AG09309 (cell line): ENCODE measurements at regions not wholly inside any gene's neighbourhood (a gene's known extent, or its start where the extent isn't known, plus 50 kb on each side); places are given as distances from the start of the nearest gene placed in this dataset.

ENCODE experiments used
- DNase-seq: peaks from one replicate; pipeline ENCODE4 v3.0.0-alpha.2; 2010; ENCODE audit warnings: low read depth
- H3K4me3 ChIP-seq: 2 replicates; pipeline ENCODE4 v1.5.1; 2011; ENCODE audit warnings: mild to moderate bottlenecking, low read depth, low read length, moderate library complexity; ENCODE audit not compliant: control insufficient read depth
- CTCF ChIP-seq: IDR thresholded peaks from 2 replicates; pipeline ENCODE4 v1.5.1; 2011; ENCODE audit warnings: mild to moderate bottlenecking, low read depth, low read length, inconsistent platforms; ENCODE audit not compliant: insufficient read depth, control insufficient read depth; ENCODE audit errors: missing control alignments

- H3K4me3 ChIP-seq: no peak overlapping the region
- peak; percentile 37 for TF ChIP-seq CTCF
- peak; percentile 16 for DNase-seq
Observed at GRCh38 chr18:41767960-41768359, 187.1 kb upstream of the PIK3C3 start.

DNA sequence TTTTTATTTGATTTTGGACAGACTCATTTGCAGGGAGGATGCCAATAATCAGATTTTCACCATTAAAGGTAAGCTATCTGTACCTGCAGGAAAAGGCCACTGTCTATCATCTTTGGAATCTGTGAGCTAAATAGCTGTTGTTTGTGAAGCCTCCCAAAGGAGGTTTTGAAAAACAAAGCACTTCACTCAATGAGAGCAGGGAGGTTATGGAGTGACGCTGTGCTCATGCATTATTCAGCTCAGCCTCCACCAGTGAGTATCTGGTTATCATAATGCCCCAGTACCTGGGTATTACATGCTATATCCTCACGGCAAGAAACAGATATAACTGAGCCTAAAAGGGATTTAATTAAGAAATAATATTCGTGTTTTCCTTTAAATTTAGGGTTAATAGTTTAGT, 189.6 kb upstream of the PIK3C3 start:
- no peak overlapping the region for H3K4me3 ChIP-seq
- TF ChIP-seq CTCF: no peak
- DNase-seq: no peak

- no peak for DNase-seq
- no peak for TF ChIP-seq CTCF
- H3K4me3 ChIP-seq: no peak overlapping the region
Observed at GRCh38 chr18:41763361-41763760, 191.7 kb upstream of the PIK3C3 start.

DNA sequence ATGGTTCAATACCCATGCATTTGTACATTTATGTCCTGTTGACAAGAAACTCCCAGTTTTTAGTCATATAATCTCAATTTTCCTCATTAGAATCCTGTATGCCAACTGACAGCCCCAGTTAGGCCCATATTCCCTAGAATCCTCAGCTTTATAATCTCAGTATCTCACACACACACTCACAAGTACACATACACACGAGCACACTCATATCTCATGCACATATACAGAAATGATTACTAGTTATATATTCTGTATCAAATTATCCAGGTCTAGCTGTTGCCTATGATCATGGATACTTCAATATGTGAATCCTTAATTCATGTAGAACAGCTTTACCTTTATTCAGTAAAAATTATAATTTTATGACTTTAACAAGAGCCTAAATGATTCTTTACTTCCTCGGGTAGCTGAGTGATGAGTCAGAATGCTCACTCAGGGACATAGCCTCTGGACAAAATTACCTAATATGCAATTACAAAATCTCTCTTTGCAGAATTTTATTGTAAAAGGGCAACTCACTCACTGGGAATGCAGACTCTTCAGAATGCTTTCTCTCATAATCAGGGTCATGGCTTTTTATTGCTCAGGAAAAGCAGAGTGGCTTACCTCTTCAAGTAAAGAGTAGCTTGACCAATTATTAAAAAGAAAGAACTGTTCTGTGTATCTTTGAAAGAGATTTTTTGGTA, 193.6 kb upstream of the PIK3C3 start:
- H3K4me3 ChIP-seq: no peak overlapping the region
- peak; percentile 66 for DNase-seq
- TF ChIP-seq CTCF: no peak

DNA sequence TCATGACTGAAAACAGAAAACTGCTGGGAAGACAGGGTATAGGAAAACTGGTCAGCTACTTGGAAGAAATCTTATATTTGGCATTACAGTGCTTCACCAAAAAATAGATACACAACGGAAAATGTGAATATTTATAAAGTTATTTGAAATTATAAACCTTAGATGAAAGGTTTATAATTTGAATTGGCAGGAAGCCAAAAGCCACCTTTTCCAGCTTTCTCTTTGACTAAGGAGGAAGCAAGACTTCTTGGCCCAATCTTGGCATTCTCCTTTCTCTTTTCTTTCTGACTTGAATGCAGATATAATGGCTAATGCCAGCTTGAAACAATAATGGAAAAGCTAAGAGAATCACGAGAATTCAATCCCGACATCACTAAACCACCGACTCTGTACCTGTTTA, 196.5 kb upstream of the PIK3C3 start:
- DNase-seq: no peak
- no peak overlapping the region for H3K4me3 ChIP-seq
- TF ChIP-seq CTCF: no peak

GRCh38 chr18:41756141-41756540, 198.9 kb upstream of the PIK3C3 start:
- H3K4me3 ChIP-seq: no peak overlapping the region
- DNase-seq: no peak
- no peak for TF ChIP-seq CTCF
